ENCODE measurements at regions not wholly inside any gene's neighbourhood (a gene's known extent, or its start where the extent isn't known, plus 50 kb on each side); places are given as distances from the start of the nearest gene placed in this dataset.
"Not testable (repeated sequence)": the region's sequence is repeated elsewhere in the genome, so short reads cannot be mapped to it uniquely, and the experiment has no call there.

DNA sequence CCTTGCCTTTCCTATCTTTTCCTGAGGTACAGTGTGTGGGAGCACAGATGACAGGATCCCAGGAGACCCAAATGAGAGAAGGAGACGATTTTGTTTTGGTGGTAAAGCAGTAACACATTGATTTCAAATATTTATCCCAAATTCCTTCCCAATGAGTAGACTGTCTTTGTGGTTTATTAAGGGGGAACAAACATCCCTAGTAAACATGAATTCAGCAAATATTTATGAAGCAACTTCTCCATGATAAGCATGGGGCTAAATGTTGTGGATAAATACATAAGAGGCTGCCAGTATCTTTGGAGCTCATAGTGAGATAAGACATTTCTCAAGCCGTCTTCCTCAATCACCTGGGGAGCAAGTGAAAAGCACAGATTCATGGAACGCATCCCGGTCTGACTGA lies 460.8 kb upstream of the CFAP20DC start:
- ChIA-PET POLR2A (no interaction called here), CTCF (interaction anchor here (1.2 kb wide), 1 partner anchor 85 kb away, joined by 3 read pairs; no protein-coding TSS in a partner anchor)
- no peak for ATAC-seq
- H3K27ac Mint-ChIP-seq: no peak overlapping the region
- no peaks in the 10 kb centered on the region for H3K36me3 Mint-ChIP-seq (ENCODE audit: low read depth)
- DNase-seq: no peak
- no peak overlapping the region for H3K4me3 Mint-ChIP-seq
- H3K27me3 Mint-ChIP-seq (ENCODE audit: low read depth): no peaks in the 10 kb centered on the region
- H3K4me1 Mint-ChIP-seq (ENCODE audit: low read depth): peaks cover 12% of the 10 kb centered on the region
- no peaks in the 10 kb centered on the region for H3K9me3 Mint-ChIP-seq (ENCODE audit: insufficient read depth)

DNA sequence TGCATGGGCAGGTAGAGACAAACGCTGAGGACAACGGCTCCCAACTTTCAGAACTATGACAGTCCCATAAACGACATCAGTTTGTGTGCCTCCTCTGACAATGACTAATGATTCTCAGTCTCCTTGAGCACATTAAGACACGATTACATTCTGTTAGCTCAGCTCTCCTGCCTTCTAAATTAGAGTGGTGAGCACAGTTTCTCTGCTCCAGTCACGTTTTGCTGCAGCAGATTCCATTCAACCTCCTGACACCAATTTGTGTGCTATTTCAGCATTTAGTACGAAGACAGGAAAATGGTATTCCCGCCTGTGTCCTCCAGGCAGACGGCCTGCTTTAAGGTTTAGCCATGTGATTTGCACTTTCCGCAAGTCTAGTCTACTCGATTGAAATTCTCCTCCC lies 458.4 kb upstream of the CFAP20DC start:
- POLR2A ChIA-PET: no interaction called here
- H3K27ac Mint-ChIP-seq: no peak overlapping the region
- H3K4me3 Mint-ChIP-seq: no peak overlapping the region
- ATAC-seq (no peak), DNase-seq (no peak)
- H3K27me3 Mint-ChIP-seq (ENCODE audit: low read depth): no peaks in the 10 kb centered on the region
- peaks cover 12% of the 10 kb centered on the region for H3K9me3 Mint-ChIP-seq (ENCODE audit: insufficient read depth)
- no peaks in the 10 kb centered on the region for H3K36me3 Mint-ChIP-seq (ENCODE audit: low read depth)
- peaks cover 6% of the 10 kb centered on the region for H3K4me1 Mint-ChIP-seq (ENCODE audit: low read depth)
- CTCF ChIA-PET: no interaction called here

DNA sequence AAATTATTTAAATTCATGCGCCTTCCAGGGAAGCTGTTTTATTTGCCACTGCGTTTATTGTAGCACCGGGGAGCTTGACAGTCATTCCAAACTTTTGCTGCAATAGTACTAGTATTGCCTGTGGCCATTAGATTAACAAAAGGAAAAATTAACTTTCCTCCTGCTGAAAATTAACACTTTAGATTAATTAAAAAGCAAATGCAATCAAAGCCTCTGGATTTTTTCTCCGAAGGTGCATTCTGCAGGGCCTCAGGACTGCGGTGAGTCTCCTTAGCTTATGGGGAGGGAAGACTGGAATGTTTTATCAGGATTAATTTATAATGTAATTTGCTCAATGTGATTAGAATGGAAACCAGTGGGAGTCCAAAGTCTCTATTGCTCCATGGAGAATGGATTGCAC lies 456.4 kb upstream of the CFAP20DC start:
- ChIA-PET CTCF (no interaction called here), POLR2A (no interaction called here)
- Mint-ChIP-seq H3K27ac (no peak overlapping the region), H3K4me1 (ENCODE audit: low read depth) (no peaks in the 10 kb centered on the region), H3K4me3 (no peak overlapping the region), H3K36me3 (ENCODE audit: low read depth) (no peaks in the 10 kb centered on the region), H3K27me3 (ENCODE audit: low read depth) (no peaks in the 10 kb centered on the region), H3K9me3 (ENCODE audit: insufficient read depth) (peaks cover 12% of the 10 kb centered on the region)
- no peak for DNase-seq
- ATAC-seq: no peak

DNA sequence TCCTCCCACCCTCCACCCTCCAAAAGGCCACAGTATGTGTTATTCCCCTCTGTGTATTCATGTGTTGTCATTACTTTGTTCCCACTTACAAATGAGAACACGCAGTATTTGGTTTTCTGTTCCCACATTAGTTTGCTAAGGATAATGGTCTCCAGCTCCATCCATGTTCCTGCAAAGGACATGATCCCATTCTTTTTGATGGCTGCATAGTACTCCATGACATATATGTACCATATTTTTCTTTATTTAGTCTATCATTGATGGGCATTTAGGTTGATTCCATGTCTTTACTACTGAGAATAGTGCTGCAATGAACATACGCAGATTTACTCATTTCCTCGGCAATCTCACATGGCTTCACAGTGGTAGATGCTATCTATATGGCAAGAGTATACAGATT lies 453.6 kb upstream of the CFAP20DC start:
- ChIA-PET CTCF (no interaction called here), POLR2A (interaction anchor here (0.7 kb wide), 1 partner anchor 562 kb away, joined by 3 read pairs; no protein-coding TSS in a partner anchor)
- Mint-ChIP-seq H3K4me1 (ENCODE audit: low read depth) (no peaks in the 10 kb centered on the region), H3K27me3 (ENCODE audit: low read depth) (no peaks in the 10 kb centered on the region), H3K9me3 (ENCODE audit: insufficient read depth) (peaks cover 12% of the 10 kb centered on the region), H3K27ac (no peak overlapping the region), H3K4me3 (no peak overlapping the region), H3K36me3 (ENCODE audit: low read depth) (no peaks in the 10 kb centered on the region)
- DNase-seq: no peak
- ATAC-seq: no peak

DNA sequence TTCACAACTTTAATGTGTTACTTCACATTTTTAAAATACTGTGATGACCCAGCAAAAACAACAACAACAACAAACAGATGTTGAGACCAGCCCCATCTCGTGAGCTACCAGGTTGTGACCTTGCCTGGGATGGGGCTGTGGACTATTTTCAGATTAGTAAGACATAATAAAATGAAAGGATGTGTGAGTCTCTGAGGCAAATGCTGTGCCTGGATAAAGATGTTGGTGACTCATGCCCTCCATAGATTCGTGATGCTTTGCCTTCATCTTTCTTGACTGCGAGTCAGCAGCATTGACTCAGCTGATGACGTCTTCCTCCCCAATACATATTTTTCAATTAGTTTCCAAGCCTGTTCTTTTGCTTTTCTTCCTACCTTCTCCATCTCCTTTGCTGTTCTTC lies 453.0 kb upstream of the CFAP20DC start:
- Mint-ChIP-seq H3K27ac (no peak overlapping the region), H3K9me3 (ENCODE audit: insufficient read depth) (peaks cover 12% of the 10 kb centered on the region), H3K27me3 (ENCODE audit: low read depth) (no peaks in the 10 kb centered on the region), H3K36me3 (ENCODE audit: low read depth) (no peaks in the 10 kb centered on the region), H3K4me3 (no peak overlapping the region), H3K4me1 (ENCODE audit: low read depth) (no peaks in the 10 kb centered on the region)
- ChIA-PET CTCF (interaction anchor here (1.1 kb wide), 1 partner anchor 261 kb away, joined by 3 read pairs; no protein-coding TSS in a partner anchor), POLR2A (no interaction called here)
- no peak for DNase-seq
- ATAC-seq: no peak

DNA sequence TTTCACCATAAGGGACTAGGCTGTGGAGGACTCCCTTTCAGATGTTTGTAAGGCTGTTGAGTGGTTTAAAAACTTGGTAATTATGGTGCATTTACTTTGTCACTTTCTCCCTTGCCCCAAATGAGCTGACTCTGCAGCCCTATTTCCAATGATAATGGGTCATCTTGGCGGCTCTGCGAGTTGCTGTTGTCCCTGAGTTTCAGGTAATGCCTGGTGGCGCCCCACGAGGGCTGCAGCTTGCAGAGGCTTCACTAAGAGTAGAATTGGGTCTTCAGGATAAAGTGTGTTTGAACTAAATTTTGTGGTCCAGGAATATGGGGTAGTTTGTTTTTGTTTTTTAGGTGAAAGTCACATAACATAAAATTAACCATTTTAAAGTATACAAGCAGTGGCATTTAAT lies 450.1 kb upstream of the CFAP20DC start:
- ATAC-seq (no peak), DNase-seq (no peak)
- no peak overlapping the region for H3K27ac Mint-ChIP-seq
- H3K9me3 Mint-ChIP-seq (ENCODE audit: insufficient read depth): peaks cover 12% of the 10 kb centered on the region
- POLR2A ChIA-PET: no interaction called here
- no peaks in the 10 kb centered on the region for H3K27me3 Mint-ChIP-seq (ENCODE audit: low read depth)
- no peak overlapping the region for H3K4me3 Mint-ChIP-seq
- CTCF ChIA-PET: no interaction called here
- H3K4me1 Mint-ChIP-seq (ENCODE audit: low read depth): peaks cover 12% of the 10 kb centered on the region
- H3K36me3 Mint-ChIP-seq (ENCODE audit: low read depth): no peaks in the 10 kb centered on the region

DNA sequence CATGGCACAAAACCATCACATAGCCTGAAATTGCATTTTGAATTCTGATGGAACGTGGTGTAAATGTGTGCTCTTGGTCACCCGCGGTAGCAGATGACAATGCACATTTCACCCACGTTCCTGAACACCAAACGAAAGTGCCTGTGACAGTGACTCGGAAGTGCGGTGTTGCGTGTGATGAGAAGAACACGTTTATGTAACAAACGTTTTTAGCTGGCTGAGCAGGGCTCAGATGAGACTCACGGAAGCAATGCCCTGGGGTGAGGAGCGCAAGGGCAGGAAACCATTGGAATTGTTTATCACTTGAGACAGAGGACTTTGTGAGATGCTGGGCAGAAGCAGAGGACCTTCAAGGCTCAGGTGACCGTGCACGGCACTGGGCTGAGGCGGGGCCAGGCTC lies 449.2 kb upstream of the CFAP20DC start:
- Mint-ChIP-seq H3K27me3 (ENCODE audit: low read depth) (no peaks in the 10 kb centered on the region), H3K4me1 (ENCODE audit: low read depth) (peaks cover 12% of the 10 kb centered on the region), H3K36me3 (ENCODE audit: low read depth) (no peaks in the 10 kb centered on the region), H3K9me3 (ENCODE audit: insufficient read depth) (peaks cover 7% of the 10 kb centered on the region), H3K4me3 (no peak overlapping the region), H3K27ac (no peak overlapping the region)
- ChIA-PET POLR2A (no interaction called here), CTCF (no interaction called here)
- ATAC-seq (no peak), DNase-seq (no peak)

DNA sequence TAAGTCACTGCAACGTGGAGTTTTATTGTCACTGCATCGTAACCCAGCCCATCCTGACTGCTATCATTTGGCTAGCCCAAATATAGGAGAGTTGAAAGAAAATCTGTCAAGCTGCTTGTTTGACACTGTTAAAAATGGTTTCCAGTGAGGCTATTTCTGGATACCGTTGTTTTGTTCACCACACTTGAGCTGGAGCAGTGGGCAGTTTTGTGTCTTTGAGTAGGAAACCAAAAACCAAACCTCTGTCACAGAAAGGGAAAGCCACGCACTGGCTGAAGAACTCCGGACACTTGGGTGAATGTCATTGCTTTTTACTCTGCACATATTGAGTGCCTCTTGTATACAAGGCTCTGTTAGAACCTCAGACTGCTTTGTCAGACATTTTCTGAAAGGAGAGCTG lies 446.4 kb upstream of the CFAP20DC start:
- ATAC-seq (no peak), DNase-seq (no peak)
- Mint-ChIP-seq H3K9me3 (ENCODE audit: insufficient read depth) (no peaks in the 10 kb centered on the region), H3K36me3 (ENCODE audit: low read depth) (no peaks in the 10 kb centered on the region), H3K4me1 (ENCODE audit: low read depth) (peaks cover 12% of the 10 kb centered on the region), H3K27me3 (ENCODE audit: low read depth) (no peaks in the 10 kb centered on the region), H3K4me3 (no peak overlapping the region), H3K27ac (no peak overlapping the region)
- POLR2A ChIA-PET: no interaction called here
- CTCF ChIA-PET: no interaction called here

DNA sequence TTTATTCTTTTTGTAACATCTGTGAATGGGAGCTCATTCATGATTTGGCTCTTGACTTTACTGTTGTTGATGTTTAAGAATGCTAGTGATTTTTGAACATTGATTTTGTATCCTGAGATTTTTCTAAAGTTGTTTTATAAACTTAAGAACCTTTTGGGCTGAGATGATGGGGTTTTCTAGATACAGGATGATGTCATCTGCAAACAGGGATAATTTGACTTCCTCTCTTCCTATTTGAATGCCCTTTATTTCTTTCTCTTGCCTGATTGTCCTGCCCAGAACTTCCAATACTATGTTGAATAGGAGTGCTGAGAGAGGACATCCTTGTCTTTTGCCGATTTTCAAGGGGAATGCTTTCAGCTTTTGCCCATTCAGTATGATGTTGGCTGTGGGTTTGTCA lies 445.1 kb upstream of the CFAP20DC start:
- POLR2A ChIA-PET; H3K27me3 Mint-ChIP-seq (ENCODE audit: low read depth); H3K36me3 Mint-ChIP-seq (ENCODE audit: low read depth); CTCF ChIA-PET; H3K9me3 Mint-ChIP-seq (ENCODE audit: insufficient read depth); DNase-seq; H3K27ac Mint-ChIP-seq; H3K4me3 Mint-ChIP-seq; ATAC-seq: not testable (repeated sequence)
- H3K4me1 Mint-ChIP-seq (ENCODE audit: low read depth): peaks cover 12% of the 10 kb centered on the region

DNA sequence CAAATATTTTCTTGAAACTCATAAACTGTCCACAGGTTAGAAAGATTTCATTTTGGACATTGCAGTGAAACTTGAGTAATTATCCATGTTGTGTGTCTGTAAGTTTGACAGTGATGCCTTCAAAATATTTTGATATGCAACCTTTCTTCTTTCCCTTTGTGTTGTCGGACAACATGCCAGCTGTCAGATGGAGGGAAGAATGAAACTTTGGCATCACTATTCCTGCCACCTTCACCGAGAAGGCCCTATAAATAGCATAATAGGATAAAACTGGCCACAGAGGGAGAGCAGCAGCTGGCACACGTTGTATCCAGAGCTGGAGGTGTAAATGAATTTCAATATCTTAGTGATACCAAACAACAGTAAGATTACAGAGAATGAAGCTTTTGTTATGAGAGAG lies 436.7 kb upstream of the CFAP20DC start:
- ATAC-seq (no peak), DNase-seq (no peak)
- POLR2A ChIA-PET: no interaction called here
- Mint-ChIP-seq H3K27ac (no peak overlapping the region), H3K36me3 (ENCODE audit: low read depth) (no peaks in the 10 kb centered on the region), H3K4me3 (no peak overlapping the region), H3K4me1 (ENCODE audit: low read depth) (peaks cover 7% of the 10 kb centered on the region), H3K9me3 (ENCODE audit: insufficient read depth) (peaks cover 3% of the 10 kb centered on the region), H3K27me3 (ENCODE audit: low read depth) (no peaks in the 10 kb centered on the region)
- CTCF ChIA-PET: no interaction called here

DNA sequence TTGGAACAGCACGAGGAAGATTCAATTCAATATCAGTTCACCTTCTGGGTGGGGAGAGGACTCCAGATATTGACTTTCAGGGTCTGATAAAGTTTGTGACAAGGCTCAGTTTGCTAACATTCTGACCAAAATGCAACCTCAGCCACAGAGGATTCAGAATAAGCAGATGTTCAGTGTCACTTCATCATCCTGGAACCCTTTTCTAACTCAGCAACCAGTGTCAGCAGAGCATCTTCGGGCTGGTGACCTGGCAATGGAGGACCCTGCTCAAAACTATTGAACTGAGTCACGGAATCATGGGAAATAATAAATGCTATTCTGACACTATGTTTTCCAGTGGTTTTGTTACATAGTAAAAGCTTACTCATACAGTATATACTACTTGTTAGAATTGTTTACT lies 433.4 kb upstream of the CFAP20DC start:
- ChIA-PET POLR2A (no interaction called here), CTCF (no interaction called here)
- peaks cover 20% of the 10 kb centered on the region for H3K4me1 Mint-ChIP-seq (ENCODE audit: low read depth)
- DNase-seq (no peak), ATAC-seq (no peak)
- no peak overlapping the region for H3K4me3 Mint-ChIP-seq
- H3K27me3 Mint-ChIP-seq (ENCODE audit: low read depth): no peaks in the 10 kb centered on the region
- H3K27ac Mint-ChIP-seq: no peak overlapping the region
- H3K36me3 Mint-ChIP-seq (ENCODE audit: low read depth): no peaks in the 10 kb centered on the region
- peaks cover 3% of the 10 kb centered on the region for H3K9me3 Mint-ChIP-seq (ENCODE audit: insufficient read depth)

DNA sequence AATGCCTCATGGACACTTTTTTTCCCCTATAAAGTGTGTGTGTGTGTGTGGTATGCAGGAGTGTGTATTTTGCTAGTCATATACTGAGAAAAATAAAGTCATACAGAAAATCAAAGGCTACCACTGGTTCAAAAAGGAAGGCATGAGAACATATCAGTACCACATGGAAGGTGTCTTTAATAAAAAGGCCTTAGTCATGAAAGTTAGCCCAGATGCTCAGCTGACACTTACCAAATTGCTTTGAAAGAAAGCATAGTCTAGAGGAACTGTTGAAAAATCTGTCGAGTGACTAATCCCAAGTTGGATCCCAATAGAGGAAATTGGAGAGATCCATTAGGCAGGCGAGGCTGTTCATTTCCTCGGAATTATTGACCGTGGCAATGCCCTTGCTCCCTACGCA lies 432.9 kb upstream of the CFAP20DC start:
- H3K9me3 Mint-ChIP-seq (ENCODE audit: insufficient read depth): peaks cover 3% of the 10 kb centered on the region
- H3K36me3 Mint-ChIP-seq (ENCODE audit: low read depth): no peaks in the 10 kb centered on the region
- ChIA-PET POLR2A (no interaction called here), CTCF (interaction anchor here (1.2 kb wide), 1 partner anchor 169 kb away, joined by 3 read pairs; no protein-coding TSS in a partner anchor)
- H3K27me3 Mint-ChIP-seq (ENCODE audit: low read depth): no peaks in the 10 kb centered on the region
- ATAC-seq (no peak), DNase-seq (no peak)
- H3K27ac Mint-ChIP-seq: no peak overlapping the region
- peaks cover 17% of the 10 kb centered on the region for H3K4me1 Mint-ChIP-seq (ENCODE audit: low read depth)
- no peak overlapping the region for H3K4me3 Mint-ChIP-seq

DNA sequence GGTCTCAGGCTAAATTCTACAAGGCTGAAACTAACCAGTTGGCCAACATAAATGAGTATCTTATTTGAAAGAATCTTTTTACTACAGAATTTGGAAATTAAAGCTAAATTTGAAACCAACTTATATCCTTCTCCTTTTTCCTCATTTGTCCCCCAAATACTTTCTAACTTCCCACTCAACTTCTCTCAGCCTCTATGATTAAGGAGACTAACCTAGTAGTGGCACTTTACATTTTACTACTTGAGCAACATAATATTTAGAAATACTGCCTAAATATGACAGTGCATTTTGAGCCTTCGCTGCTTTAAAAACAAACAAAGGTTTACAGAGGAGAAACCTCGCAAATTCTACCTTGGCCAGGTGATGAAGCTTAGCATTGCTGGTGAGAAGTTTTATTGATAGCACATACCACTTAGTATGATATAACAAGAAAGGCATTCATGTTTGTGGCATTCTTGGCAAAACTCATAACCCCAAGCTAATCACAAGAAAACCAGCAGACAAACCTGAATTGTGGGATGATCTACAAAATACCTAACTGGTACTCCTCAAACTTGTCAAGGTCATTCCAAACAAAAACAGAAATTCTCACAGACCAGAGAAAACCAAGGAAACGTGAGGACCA lies 432.1 kb upstream of the CFAP20DC start:
- Mint-ChIP-seq H3K27me3 (ENCODE audit: low read depth) (no peaks in the 10 kb centered on the region), H3K27ac (no peak overlapping the region), H3K36me3 (ENCODE audit: low read depth) (no peaks in the 10 kb centered on the region), H3K4me1 (ENCODE audit: low read depth) (peaks cover 17% of the 10 kb centered on the region), H3K9me3 (ENCODE audit: insufficient read depth) (peaks cover 3% of the 10 kb centered on the region), H3K4me3 (no peak overlapping the region)
- CTCF ChIA-PET: interaction anchor here (1.2 kb wide), 1 partner anchor 168 kb away, joined by 3 read pairs; no protein-coding TSS in a partner anchor
- POLR2A ChIA-PET: no interaction called here
- DNase-seq (no peak), ATAC-seq (no peak)

Data from activated CD8-positive, alpha-beta T cell treated with anti-CD3 and anti-CD28 coated beads, Interleukin-2, amount 10 ng/mL, durations not matched to agents 7 days and 5 days (primary cell).